Nucleus accumbens (tissue), 56 donors: ENCODE measurements at regions not wholly inside any gene's neighbourhood (a gene's known extent, or its start where the extent isn't known, plus 50 kb on each side); places are given as distances from the start of the nearest gene placed in this dataset.

Source experiments
- DNase-seq, 56 donors: peaks; one replicate each; lab custom pipeline; 2025; lab: John Stamatoyannopoulos, UW

GRCh38 chr7:42400961-42401360, 164.0 kb upstream of the GLI3 start:
- DNase-seq, result no peak

DNA sequence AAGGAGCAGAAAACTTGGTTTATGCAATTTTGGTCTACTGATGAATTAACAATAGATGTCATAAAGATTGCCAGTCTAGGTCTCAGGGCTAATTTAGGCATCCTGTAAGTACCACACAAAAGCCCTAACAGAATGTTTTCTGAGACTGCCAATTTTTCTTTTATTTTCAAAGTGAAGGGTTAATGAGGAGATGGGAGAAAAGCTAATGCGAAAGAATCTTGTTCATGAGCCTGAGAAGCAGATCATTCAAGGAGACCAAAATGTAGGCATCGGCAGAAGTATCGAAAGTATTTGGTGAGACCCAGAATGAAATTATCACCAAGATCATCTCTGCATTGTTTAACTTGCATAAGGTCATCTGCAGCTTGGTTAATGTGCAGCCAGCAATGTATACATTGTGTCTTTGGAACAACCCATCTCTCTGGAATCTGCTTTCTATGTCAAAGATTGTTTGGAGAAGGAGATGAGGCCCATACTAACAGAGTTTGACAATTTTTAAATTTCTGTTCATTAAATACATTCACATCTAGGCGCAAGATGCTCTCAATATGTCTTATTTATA, 163.3 kb upstream of the GLI3 start:
- no peak for DNase-seq

- no peak for DNase-seq
These were observed 158.6 kb upstream of the GLI3 start for GRCh38 chr7:42395607-42396006.

- no peak for DNase-seq
These were observed 155.8 kb upstream of the GLI3 start for GRCh38 chr7:42392826-42393225.

GRCh38 chr7:42389697-42390096, 152.7 kb upstream of the GLI3 start:
- no peak for DNase-seq

DNA sequence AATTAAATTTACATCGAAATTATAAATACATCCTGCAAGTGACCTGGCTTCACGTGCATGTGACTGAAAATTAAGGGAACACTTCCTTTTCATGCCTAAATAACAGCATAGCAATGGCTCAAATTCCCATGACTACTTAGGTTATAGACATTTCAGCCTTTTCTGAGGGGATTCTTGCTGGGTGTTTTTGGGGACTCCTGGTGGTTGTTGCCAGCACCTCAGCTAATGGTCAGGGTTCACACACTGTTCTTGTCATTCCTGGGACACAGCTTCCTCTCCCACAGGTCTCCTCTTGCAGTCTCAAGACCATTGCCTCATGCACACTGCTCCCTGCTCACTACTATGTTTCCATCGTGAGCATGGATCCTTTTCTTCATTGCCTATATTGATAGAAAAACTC, 148.9 kb upstream of the GLI3 start:
- no peak for DNase-seq

GRCh38 chr7:42381161-42381560, 144.2 kb upstream of the GLI3 start:
- DNase-seq, result no peak

- no peak for DNase-seq
These were observed 143.4 kb upstream of the GLI3 start for GRCh38 chr7:42380401-42380800.

GRCh38 chr7:42378149-42378548, 141.1 kb upstream of the GLI3 start:
- no peak for DNase-seq

DNA sequence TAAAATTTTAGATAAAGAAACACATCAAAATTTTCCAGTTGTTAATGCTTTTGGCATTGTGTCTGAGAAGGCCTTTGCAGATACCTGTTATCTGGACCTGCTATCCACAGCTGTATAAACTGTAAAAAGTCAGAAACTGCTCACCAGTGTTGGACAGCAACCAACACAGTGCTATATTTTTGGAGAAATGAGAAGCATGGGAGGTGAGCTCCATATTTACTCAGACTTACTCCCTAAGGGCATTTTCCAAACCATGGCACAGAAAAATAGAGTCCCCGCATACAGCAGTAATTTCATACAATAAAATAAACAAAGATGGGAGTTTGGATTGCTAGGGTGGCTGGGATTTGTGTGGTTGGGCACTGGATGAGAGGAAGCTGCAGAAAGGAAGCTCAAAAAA, 136.3 kb upstream of the GLI3 start:
- no peak for DNase-seq

- no peak for DNase-seq
These were observed 135.5 kb upstream of the GLI3 start for GRCh38 chr7:42372479-42372878.

- DNase-seq, result no peak
These were observed 122.9 kb upstream of the GLI3 start for GRCh38 chr7:42359946-42360345.

- DNase-seq, result no peak
These were observed 114.4 kb upstream of the GLI3 start for GRCh38 chr7:42351316-42351935.

DNA sequence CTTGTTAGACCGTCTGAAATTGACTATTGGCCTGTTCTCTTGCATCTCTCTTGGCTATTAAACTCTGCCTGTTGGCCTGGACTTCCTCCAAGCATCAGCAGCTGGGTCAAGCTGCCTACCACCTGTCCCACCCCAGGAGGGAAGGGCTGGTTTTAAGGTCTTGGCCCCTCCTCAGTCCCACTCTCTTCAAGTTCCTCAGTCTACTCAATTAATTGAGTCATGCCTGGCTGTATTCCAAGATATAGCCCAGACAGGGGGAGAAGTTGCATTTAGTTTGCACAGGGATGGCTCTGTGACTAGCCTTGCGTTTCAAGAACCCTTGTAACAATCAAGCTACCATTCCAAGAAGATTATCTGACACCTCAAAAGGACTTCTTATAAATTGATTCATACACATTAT, 113.8 kb upstream of the GLI3 start:
- no peak for DNase-seq

DNA sequence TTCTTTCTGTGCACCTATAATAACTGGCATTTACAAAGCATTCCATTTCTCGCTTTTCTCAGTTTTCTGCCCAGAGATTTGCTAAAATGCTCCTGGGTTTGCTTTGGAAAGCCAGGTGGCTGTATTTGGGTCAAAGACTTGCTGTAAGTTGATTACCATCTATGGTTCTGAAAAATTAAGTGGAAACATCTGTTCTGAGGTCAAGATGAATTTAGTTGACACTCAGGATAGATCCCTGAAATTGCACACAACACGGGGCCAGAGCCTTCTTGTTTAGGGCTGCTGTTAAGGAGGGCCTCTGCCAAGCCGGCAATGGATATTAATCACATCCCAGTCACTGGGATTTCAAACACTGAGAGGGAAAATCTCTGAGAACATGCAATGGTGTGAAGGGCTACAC, 111.6 kb upstream of the GLI3 start:
- DNase-seq, result no peak

DNA sequence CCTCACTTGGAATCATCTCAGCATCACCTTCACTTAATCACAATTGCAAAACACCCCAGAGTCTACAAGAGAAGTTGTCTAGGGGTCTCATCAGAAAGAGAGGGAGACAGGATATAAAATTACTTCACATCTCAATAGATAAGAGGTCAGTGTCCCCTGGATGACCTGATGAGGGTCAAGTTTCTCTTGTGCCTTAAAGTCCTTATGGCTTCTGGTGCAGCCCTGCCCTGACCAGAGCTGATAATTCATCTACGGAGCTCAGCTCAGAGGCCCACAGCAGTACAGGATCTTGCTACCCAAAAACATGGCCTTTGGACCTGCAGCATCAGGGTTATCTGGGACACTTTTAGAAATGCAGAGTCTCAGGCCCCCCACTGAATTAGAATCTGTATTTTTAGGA, 111.1 kb upstream of the GLI3 start:
- no peak for DNase-seq

- peak in 6 of 56 donors; percentile 2 to 10 (median 6) for DNase-seq
These were observed 110.6 kb upstream of the GLI3 start for GRCh38 chr7:42347616-42348015.

GRCh38 chr7:42345478-42346299, 108.7 kb upstream of the GLI3 start:
- DNase-seq, result no peak

DNA sequence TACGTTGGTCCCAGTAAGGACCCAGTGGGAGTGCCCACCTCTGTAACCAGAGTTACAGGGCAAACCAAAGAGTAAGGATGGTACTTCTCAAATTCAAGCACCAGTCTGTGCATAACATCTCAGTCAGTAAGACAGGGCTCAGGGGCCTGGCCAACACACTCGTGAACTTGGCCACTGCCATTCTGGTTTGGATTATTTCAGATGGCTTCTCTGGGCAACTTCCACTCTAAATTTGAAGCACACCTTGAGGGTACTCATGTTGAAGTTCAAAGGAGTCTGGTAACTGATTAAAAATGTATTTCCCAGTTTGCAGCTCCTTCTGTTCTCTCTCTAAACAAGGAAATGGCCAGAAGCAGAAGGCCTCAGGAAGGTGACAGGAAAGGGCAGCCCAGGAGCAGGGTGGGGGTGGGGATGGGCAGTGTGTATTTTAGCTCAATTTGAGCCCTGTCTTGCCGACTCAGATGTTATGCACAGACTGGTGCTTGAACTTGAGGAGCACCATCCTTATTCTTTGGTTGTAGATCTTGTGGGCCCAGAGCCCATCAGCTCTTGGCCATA, 107.3 kb upstream of the GLI3 start:
- DNase-seq, result no peak

DNA sequence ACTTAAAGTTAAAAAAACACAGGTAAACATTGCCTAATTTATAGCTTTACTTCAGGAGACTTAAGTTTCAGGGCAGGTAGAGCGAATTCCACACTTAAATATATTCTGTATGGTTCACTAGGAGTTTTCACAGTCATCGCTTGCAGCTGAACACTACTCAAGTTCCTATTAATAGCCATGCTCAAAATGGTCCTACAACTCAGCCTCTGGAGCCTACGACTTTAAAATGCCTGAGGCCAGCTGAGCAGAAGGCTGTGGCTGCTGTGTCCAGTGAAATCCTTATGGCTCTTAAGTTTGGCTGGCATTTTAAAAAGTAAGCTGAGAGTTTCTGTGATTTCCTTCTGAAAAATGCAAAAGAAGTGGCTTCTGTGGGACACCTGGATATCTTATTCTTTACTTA, 105.4 kb upstream of the GLI3 start:
- no peak for DNase-seq

DNA sequence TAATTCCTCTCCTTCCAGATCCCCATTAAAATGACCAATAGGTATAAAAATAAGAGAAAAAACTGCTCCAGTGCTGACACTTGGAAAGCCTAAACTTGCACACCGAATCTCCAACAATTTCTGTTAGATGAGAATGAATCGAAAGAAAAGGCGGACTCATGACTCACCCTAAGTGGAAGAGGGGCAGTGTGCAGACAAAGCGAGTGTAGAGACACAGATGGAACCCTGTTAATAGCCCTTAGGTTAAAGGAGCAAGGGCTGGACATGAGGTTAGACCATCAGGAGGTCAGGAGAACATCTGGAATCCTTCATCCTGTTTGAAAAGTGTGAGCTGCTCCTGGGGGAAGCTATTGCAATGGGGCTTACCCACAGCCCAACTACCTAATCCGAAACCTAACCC, 103.4 kb upstream of the GLI3 start:
- DNase-seq, result no peak
